Gastrocnemius medialis (tissue), 4 donors: ENCODE measurements at regions not wholly inside any gene's neighbourhood (a gene's known extent, or its start where the extent isn't known, plus 50 kb on each side); places are given as distances from the start of the nearest gene placed in this dataset.

ENCODE experiments used
- POLR2A ChIP-seq, 2 donors: fragments of 450-650 bp; IDR thresholded peaks; one replicate each; pipeline ENCODE4 v1.6.1; 2017; ENCODE audit warnings: antibody characterized with exemption in 2 of 2, mild to moderate bottlenecking in 2 of 2, moderate library complexity in 2 of 2
- TF ChIP-seq, protein P1 (sequence below), 5 experiments: fragments of 450-650 bp in 3 of 5; fragments of 200-600 bp in 2 of 5; sonication (generic) in 2 of 5; IDR thresholded peaks in 4 of 5; conservative IDR thresholded peaks in 1 of 5; 1 replicate in 4 of 5; 2 replicates in 1 of 5; pipeline ENCODE4 v1.5.1; 2016 to 2019; ENCODE audit warnings: antibody characterized with exemption in 5 of 5, mild to moderate bottlenecking in 3 of 5, moderate library complexity in 3 of 5

DNA sequence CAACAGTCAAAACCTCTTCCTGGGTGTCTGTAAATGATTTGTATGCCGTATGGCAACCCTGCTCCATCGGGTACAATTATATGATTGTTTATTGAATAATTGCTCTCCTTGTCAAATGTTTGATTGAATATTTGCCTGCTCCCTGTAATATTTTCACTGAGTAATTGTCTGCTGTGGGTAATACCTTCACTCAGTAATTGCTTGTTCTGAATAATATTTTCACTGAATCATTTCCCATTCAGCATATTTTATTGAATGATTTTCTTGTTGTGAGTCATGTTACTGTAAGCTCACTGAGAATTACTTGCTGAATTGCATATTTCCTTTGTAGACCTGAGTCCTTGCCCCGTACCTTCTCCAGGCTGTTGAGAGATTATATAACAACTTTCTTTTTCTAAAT is 535.2 kb downstream of the METTL4 start:
- TF ChIP-seq POLR2A (IDR thresholded peaks at IDR 0.05) = no peak
- TF ChIP-seq, protein P1, sequence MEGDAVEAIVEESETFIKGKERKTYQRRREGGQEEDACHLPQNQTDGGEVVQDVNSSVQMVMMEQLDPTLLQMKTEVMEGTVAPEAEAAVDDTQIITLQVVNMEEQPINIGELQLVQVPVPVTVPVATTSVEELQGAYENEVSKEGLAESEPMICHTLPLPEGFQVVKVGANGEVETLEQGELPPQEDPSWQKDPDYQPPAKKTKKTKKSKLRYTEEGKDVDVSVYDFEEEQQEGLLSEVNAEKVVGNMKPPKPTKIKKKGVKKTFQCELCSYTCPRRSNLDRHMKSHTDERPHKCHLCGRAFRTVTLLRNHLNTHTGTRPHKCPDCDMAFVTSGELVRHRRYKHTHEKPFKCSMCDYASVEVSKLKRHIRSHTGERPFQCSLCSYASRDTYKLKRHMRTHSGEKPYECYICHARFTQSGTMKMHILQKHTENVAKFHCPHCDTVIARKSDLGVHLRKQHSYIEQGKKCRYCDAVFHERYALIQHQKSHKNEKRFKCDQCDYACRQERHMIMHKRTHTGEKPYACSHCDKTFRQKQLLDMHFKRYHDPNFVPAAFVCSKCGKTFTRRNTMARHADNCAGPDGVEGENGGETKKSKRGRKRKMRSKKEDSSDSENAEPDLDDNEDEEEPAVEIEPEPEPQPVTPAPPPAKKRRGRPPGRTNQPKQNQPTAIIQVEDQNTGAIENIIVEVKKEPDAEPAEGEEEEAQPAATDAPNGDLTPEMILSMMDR (IDR thresholded peaks at IDR 0.05 in 4 of 5, conservative IDR thresholded peaks at IDR 0.05 in 1 of 5) = no peak
